T-helper 1 cell treated with Interleukin-12 subunit alpha and Interleukin-12 subunit beta and Interleukin-4 antibody, amounts not matched to agents 30 ng/mL and 1 ng/mL, for 36 hours (primary cell): ENCODE measurements at regions not wholly inside any gene's neighbourhood (a gene's known extent, or its start where the extent isn't known, plus 50 kb on each side); places are given as distances from the start of the nearest gene placed in this dataset.

ENCODE experiments used
- intact Hi-C: fragments of 100-400 bp; cut with micrococcal nuclease; formaldehyde crosslinking; loops from one replicate; pipeline ENCODE4 v1.15.1; 2024

GRCh38 chr3:8239718-8240695, 261.6 kb upstream of the LMCD1 start:
- intact Hi-C loops, result loop anchor here (2.0 kb wide), 1 partner anchor 177 kb away; no protein-coding TSS in a partner anchor

DNA sequence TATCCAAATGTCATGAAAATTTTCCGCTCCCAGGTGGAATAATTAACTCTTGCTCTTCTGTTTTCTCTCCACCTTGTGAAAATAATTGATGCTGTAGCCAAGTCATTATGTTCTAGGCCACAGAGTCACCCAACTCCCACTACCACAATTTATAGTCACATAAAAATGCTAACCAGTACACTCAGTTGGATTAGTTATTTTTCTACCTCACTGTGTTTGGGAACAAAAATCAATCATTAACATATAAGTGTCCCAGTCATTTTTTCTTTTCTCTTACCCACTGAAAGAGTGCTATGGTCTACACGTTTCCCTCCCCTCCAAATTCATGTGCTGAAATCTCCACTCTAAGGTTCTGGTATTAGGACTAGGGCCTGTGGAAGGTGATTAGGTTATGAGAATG, 255.6 kb upstream of the LMCD1 start:
- intact Hi-C loops, result no loop called here

GRCh38 chr3:8253201-8253600, 248.4 kb upstream of the LMCD1 start:
- intact Hi-C loops, result no loop called here

DNA sequence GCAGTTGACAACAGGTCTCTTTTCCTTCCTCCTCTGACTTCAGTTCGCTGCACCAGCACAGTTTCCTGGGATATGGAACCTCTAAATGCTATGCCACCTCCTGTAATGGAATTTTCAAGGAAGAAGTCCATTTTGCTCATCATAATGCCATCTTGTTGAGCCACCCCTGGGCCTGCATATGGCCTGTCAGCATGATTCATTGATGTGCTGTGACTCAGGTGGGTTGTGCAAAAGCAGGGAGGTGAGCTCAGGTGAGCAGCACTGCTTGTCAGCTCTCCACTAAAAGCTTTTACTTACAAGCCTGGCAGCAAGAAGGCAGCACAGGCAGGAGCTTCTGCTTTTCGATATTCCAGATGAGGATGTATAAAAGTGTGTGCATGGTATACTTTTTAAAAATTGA, 247.1 kb upstream of the LMCD1 start:
- intact Hi-C loops, result no loop called here

DNA sequence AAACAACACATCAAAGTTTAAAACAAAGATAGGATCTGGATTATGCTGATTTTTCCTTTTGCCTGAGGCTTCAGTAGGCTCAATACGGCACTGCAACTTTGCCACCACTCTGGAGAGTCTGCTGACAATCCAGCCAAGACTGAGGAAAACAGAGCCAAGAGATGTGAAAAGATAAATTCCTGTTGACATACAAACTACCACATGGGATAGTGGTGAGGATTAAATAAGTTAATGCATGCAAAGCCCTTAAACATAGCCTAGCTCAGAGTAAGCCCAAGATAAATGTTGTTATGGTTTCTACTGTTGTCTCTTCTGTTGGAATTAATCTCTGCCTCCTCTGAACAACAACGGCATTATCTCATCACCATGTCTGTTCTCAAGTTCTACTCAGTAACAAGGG, 245.9 kb upstream of the LMCD1 start:
- intact Hi-C loops, result no loop called here

- intact Hi-C loops, result no loop called here
Observed at GRCh38 chr3:8256441-8257071, 245.1 kb upstream of the LMCD1 start.

GRCh38 chr3:8261018-8261417, 240.6 kb upstream of the LMCD1 start:
- intact Hi-C loops, result no loop called here

DNA sequence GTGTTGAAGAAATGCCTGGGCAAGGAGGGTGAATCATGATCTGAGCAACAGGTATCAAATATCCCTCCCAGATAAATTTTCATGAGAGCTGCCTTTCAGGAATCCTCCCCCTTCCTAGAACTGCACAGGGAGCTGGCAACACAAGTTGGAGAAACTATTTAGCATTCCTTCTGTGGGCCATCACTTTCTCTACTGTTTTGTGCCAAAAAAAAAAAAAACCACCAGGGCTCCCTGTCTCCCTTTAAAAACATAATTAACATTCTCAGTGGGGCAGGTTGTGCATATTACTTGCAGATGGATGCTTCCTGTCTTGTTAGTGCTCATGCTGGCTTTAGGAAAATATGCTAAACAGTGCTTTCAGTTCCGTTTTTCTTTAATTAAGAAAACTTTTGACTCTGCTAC, 234.9 kb upstream of the LMCD1 start:
- intact Hi-C loops, result no loop called here

DNA sequence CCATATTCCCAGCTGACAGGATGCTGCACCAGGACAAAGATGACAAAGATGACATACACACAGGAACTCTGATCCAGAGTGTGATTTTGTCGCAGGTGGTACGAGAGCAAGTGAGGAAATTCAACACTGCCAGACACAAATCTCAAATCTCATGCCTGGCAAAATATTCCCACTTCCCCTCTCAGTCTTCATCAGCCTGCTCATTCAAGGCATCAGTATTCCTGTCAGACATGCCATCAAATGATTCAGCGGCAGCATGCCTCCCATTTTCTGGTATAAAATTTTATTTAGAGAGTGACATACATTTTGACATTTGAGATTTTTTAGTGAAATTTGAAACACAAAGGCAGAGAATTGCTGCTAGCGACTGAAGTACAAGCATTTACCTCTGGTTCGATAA, 228.1 kb upstream of the LMCD1 start:
- intact Hi-C loops, result no loop called here

DNA sequence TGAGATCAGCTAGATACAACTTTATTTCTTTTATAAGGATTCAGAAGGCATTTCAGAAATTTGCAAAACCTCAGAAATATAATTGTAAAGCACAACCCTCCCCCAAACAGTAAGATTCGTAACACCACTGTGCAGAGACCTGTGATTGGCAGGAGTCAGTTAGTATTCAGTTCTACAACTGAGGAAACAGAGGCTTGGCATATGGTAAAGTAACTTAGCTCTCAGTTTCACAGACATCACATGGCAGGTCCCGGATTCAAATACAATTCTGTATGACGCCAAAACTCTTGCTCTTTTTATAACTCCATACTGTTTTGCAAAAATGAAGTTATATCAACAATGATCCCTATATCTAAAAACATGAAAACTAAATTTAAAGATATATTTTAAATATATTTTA, 225.6 kb upstream of the LMCD1 start:
- intact Hi-C loops, result no loop called here

DNA sequence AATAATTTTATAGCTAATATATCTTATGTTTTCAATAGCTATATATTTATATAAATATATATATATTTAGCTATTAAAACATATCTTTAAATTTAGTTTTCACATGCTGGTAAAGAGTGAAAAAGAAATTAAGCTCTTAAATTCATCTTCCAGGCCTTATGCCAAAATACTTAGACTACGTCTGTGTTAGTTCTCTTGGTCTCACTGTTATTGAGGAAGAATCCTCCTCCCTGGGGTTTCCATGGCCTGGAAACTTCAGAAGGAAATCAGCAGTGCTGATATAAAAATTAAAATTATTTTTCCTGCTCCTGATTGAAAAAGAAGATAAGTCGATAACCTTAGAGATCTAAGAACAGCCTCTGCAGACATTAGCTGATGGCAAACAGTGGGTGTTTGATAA, 225.1 kb upstream of the LMCD1 start:
- intact Hi-C loops, result no loop called here

DNA sequence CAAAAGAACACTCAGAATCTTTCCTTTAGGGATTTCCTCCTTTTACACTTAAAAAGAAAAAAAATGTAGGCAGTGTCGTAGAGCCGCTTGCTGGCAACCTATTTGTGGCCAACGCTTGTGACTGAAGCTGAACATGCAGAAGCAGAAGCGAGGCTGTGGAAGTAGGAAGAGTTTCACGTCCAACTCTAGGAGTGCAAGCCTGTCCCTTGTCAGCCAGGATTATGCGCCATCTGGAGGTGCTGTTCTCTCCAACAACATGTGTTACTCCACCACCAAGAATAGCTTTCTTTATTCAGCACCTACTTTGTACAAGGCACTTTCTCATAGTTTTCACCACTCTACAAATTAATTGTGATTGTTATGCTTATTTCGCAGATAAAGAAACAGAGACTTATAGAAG, 223.2 kb upstream of the LMCD1 start:
- intact Hi-C loops, result no loop called here

- intact Hi-C loops, result no loop called here
Observed at GRCh38 chr3:8279476-8279875, 222.1 kb upstream of the LMCD1 start.

DNA sequence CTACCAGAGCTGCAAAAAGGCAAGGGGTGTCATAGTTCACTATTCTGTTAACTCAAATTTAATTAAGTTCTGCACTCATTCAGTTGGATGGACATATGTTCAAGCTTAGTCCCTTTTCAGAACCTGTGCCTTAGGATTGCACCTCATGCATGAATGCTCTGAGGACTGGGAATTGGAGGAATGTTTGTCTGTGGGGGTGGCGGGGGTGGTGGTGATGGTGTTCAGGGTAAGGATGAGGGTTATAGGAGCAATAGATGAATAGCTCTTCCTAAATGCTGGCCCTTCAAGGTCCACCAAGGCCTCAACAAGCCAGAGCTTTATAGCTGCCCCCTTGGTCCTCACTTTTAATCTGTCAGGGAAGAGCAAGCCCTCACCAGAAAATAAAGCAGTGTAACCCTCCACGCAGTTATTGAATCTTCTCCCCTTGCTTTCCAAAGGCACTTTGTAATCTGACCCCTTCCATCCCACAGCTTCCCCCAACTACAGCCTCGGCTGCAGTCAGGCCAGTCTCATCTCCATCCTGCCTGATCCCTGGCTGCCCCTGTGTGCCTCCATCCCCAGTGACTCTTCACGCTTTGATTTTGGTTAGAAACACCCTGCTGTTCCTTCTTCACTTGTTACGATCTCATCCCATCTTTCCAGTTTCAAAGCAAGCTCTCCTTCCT, 221.6 kb upstream of the LMCD1 start:
- intact Hi-C loops, result no loop called here

DNA sequence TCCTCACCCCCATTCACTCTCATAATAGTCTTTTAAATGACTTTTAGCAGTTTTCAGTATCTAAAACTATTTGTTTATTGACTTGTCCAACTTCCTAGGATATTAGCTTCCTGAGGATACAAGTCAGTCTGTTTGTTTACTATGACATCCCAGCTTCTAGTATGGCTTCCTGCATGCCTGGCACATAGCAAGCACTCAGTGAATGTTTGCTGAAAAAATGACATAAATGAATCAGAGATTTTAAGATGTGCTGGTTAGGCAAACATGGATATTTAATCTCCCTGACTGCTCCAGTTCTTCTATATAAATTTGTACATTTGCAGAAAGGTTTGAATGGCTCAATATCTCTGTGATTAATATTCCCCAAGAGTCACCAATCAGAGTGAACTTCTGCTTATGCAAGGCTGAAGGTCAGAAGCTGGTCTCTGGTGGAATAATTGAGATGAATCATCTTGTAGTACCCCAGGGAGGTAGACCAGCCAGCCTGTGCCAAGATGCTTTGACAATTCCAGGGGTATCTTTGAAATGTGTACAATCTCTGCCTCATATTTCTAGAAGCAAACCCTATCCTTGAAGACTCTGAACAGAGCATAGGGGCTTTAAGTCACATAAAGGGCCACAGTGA, 219.0 kb upstream of the LMCD1 start:
- intact Hi-C loops, result no loop called here

DNA sequence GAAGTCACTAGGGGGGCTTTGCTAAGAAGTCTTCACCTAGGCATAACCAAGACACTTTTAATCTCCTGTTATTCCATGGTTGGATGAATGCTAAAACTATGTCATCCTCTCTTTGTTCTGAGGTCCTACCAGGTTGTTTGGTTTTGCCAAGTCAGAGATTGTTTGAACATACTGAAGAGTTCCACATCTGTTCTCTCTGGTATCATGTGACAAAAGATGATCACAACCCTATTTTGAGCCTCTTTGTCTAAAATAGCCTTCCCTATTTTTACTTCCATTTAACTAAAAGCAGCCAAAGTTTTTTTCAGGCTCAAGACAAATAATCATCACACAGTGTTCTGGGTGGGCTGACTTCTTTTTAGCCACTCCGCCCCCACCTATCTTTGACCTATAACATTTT, 218.4 kb upstream of the LMCD1 start:
- intact Hi-C loops, result no loop called here

DNA sequence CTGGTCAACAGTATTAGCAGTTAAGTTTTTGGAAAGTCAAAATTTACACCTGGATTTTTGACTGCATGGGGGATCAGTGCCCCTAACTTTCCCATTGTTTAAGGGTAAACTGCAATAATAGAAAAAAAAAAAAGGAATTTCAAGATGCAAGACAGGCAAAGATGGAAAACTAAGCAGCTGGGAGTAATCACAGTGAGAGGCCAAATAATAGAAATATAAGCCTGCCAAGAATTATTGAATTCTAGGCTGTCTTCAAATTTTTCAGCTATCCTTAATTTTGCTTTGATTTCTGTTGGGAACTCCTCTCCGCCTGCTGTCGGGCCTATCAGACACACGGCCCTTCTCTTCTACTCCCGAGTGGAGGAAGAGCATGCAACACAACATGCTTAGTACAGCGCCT, 215.5 kb upstream of the LMCD1 start:
- intact Hi-C loops, result no loop called here

DNA sequence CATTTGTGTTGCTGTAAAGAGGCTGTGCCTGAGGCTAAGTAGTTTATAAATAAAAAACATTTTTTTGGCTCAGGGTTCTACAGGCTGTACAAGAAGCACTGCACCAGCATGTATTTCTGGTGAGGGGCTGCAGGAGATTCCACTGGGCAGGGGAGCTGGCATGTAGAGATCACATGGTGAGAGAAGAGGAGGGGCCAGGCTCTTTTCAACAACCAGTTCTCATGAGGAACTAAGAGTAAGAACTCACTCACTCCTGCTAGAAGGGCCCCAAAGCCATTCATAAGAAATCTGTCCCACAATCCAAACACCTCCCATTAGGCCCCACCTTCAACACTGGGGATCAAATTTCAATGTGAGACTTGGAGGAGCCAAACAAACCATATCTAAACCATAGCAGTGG, 214.9 kb upstream of the LMCD1 start:
- intact Hi-C loops, result no loop called here

- intact Hi-C loops, result no loop called here
Observed at GRCh38 chr3:8290611-8291010, 211.0 kb upstream of the LMCD1 start.

GRCh38 chr3:8296461-8296860, 205.2 kb upstream of the LMCD1 start:
- intact Hi-C loops, result no loop called here

- intact Hi-C loops, result no loop called here
Observed at GRCh38 chr3:8298021-8298954, 203.3 kb upstream of the LMCD1 start.
